Middle frontal gyrus (tissue), 1 donor: ENCODE measurements at regions not wholly inside any gene's neighbourhood (a gene's known extent, or its start where the extent isn't known, plus 50 kb on each side); places are given as distances from the start of the nearest gene placed in this dataset.
"Not testable (repeated sequence)": the region's sequence is repeated elsewhere in the genome, so short reads cannot be mapped to it uniquely, and the experiment has no call there.

ENCODE experiments used
- DNase-seq: peaks from one replicate; pipeline ENCODE4 v3.0.0-alpha.2; 2015; ENCODE audit warnings: low spot score; ENCODE audit errors: extremely low spot score

- no peak for DNase-seq
These were observed 121.2 kb upstream of the FOXP2 start for GRCh38 chr7:114293289-114294012.

GRCh38 chr7:114279901-114280300 is 134.7 kb upstream of the FOXP2 start:
- no peak for DNase-seq

GRCh38 chr7:114273218-114273617 is 141.4 kb upstream of the FOXP2 start:
- no peak for DNase-seq

- no peak for DNase-seq
These were observed 144.9 kb upstream of the FOXP2 start for GRCh38 chr7:114269714-114270113.

- not testable (repeated sequence) for DNase-seq
These were observed 147.1 kb upstream of the FOXP2 start for GRCh38 chr7:114267550-114267949.

GRCh38 chr7:114264023-114264422 is 150.6 kb upstream of the FOXP2 start:
- DNase-seq, result no peak

- DNase-seq, result no peak
These were observed 151.4 kb upstream of the FOXP2 start for GRCh38 chr7:114263219-114263618.

GRCh38 chr7:114255404-114255841 is 159.2 kb upstream of the FOXP2 start:
- DNase-seq, result no peak

GRCh38 chr7:114243646-114244045 is 171.0 kb upstream of the FOXP2 start:
- DNase-seq, result no peak

- DNase-seq, result no peak
These were observed 171.6 kb upstream of the FOXP2 start for GRCh38 chr7:114242992-114243507.

GRCh38 chr7:114229246-114229645 is 185.4 kb upstream of the FOXP2 start:
- no peak for DNase-seq

- no peak for DNase-seq
These were observed 188.8 kb upstream of the FOXP2 start for GRCh38 chr7:114225784-114226183.

GRCh38 chr7:114218283-114218682 is 196.3 kb upstream of the FOXP2 start:
- no peak for DNase-seq

- no peak for DNase-seq
These were observed 197.4 kb upstream of the FOXP2 start for GRCh38 chr7:114217026-114217806.

GRCh38 chr7:114214466-114214865 is 200.1 kb upstream of the FOXP2 start:
- no peak for DNase-seq

GRCh38 chr7:114212721-114213429 is 201.7 kb upstream of the FOXP2 start:
- no peak for DNase-seq

GRCh38 chr7:114209968-114210367 is 204.6 kb upstream of the FOXP2 start:
- no peak for DNase-seq

GRCh38 chr7:114206688-114207087 is 207.9 kb upstream of the FOXP2 start:
- DNase-seq, result no peak

- DNase-seq, result no peak
These were observed 218.1 kb upstream of the FOXP2 start for GRCh38 chr7:114196517-114196916.

- no peak for DNase-seq
These were observed 224.2 kb upstream of the FOXP2 start for GRCh38 chr7:114190387-114190786.

- no peak for DNase-seq
These were observed 231.1 kb upstream of the FOXP2 start for GRCh38 chr7:114183311-114184088.
